ENCODE measurements at regions not wholly inside any gene's neighbourhood (a gene's known extent, or its start where the extent isn't known, plus 50 kb on each side); places are given as distances from the start of the nearest gene placed in this dataset.

- no peak overlapping the region for H3K27ac Mint-ChIP-seq
Observed at GRCh38 chr17:13355054-13355453, 246.7 kb downstream of the HS3ST3A1 start.

GRCh38 chr17:13353590-13353989 lies 248.1 kb downstream of the HS3ST3A1 start:
- DNase-seq: no peak
- no peaks in the 10 kb centered on the region for H3K4me1 Mint-ChIP-seq
- ATAC-seq (replicated peaks): no peak
- no peaks in the 10 kb centered on the region for H3K36me3 Mint-ChIP-seq
- H3K27ac Mint-ChIP-seq: no peak overlapping the region
- H3K9me3 Mint-ChIP-seq: peaks cover 0 to 4% of the 10 kb centered on the region in 2 donors
- H3K4me3 Mint-ChIP-seq: no peak overlapping the region
- H3K27me3 Mint-ChIP-seq: no peaks in the 10 kb centered on the region

More at GRCh38 chr17:13355054-13355453, 246.7 kb downstream of the HS3ST3A1 start:
- no peaks in the 10 kb centered on the region for H3K36me3 Mint-ChIP-seq
- no peak for ATAC-seq (replicated peaks)
- no peaks in the 10 kb centered on the region for H3K4me1 Mint-ChIP-seq
- no peak for DNase-seq
- H3K9me3 Mint-ChIP-seq: peaks cover 0 to 4% of the 10 kb centered on the region in 2 donors
- H3K4me3 Mint-ChIP-seq: no peak overlapping the region
- no peaks in the 10 kb centered on the region for H3K27me3 Mint-ChIP-seq

- Mint-ChIP-seq H3K27ac (no peak overlapping the region), H3K36me3 (no peaks in the 10 kb centered on the region), H3K4me3 (no peak overlapping the region), H3K4me1 (no peaks in the 10 kb centered on the region), H3K9me3 (peaks cover 0 to 4% of the 10 kb centered on the region in 2 donors), H3K27me3 (no peaks in the 10 kb centered on the region)
- no peak for DNase-seq
- no peak for ATAC-seq (replicated peaks)
Observed at GRCh38 chr17:13352747-13353415, 248.8 kb downstream of the HS3ST3A1 start.

- no peak overlapping the region for H3K4me3 Mint-ChIP-seq
- H3K36me3 Mint-ChIP-seq: no peaks in the 10 kb centered on the region
- DNase-seq: no peak
- no peak overlapping the region for H3K27ac Mint-ChIP-seq
- no peak for ATAC-seq (replicated peaks)
- H3K4me1 Mint-ChIP-seq: no peaks in the 10 kb centered on the region
- H3K27me3 Mint-ChIP-seq: no peaks in the 10 kb centered on the region
- peaks cover 5 to 7% of the 10 kb centered on the region in 2 donors for H3K9me3 Mint-ChIP-seq
Observed at GRCh38 chr17:13351046-13351445, 250.7 kb downstream of the HS3ST3A1 start.

GRCh38 chr17:13350466-13350865 lies 251.3 kb downstream of the HS3ST3A1 start:
- Mint-ChIP-seq H3K4me3 (no peak overlapping the region), H3K4me1 (no peaks in the 10 kb centered on the region), H3K27ac (no peak overlapping the region), H3K36me3 (no peaks in the 10 kb centered on the region), H3K27me3 (no peaks in the 10 kb centered on the region), H3K9me3 (peaks cover 7 to 10% of the 10 kb centered on the region in 2 donors)
- ATAC-seq (replicated peaks) (no peak), DNase-seq (no peak)

- Mint-ChIP-seq H3K36me3 (no peaks in the 10 kb centered on the region), H3K9me3 (peaks cover 7 to 10% of the 10 kb centered on the region in 2 donors), H3K4me3 (no peak overlapping the region), H3K27me3 (no peaks in the 10 kb centered on the region), H3K27ac (no peak overlapping the region), H3K4me1 (no peaks in the 10 kb centered on the region)
- ATAC-seq (replicated peaks): no peak
- DNase-seq: no peak
Observed at GRCh38 chr17:13346996-13347762, 254.6 kb downstream of the HS3ST3A1 start.

GRCh38 chr17:13346592-13346991 lies 255.1 kb downstream of the HS3ST3A1 start:
- no peaks in the 10 kb centered on the region for H3K36me3 Mint-ChIP-seq
- no peak overlapping the region for H3K4me3 Mint-ChIP-seq
- no peaks in the 10 kb centered on the region for H3K27me3 Mint-ChIP-seq
- no peak overlapping the region for H3K27ac Mint-ChIP-seq
- no peaks in the 10 kb centered on the region for H3K4me1 Mint-ChIP-seq
- DNase-seq (no peak), ATAC-seq (replicated peaks) (no peak)
- peaks cover 7 to 10% of the 10 kb centered on the region in 2 donors for H3K9me3 Mint-ChIP-seq

GRCh38 chr17:13346081-13346533 lies 255.6 kb downstream of the HS3ST3A1 start:
- Mint-ChIP-seq H3K4me1 (no peaks in the 10 kb centered on the region), H3K27me3 (peaks cover 0 to under 1% of the 10 kb centered on the region in 2 donors), H3K4me3 (no peak overlapping the region), H3K36me3 (no peaks in the 10 kb centered on the region), H3K27ac (no peak overlapping the region), H3K9me3 (peaks cover 7 to 10% of the 10 kb centered on the region in 2 donors)
- DNase-seq: no peak
- ATAC-seq (replicated peaks): no peak

- no peak overlapping the region for H3K27ac Mint-ChIP-seq
- no peaks in the 10 kb centered on the region for H3K36me3 Mint-ChIP-seq
- H3K9me3 Mint-ChIP-seq: peaks cover 0 to 1% of the 10 kb centered on the region in 2 donors
- H3K27me3 Mint-ChIP-seq: peaks cover 11 to 15% of the 10 kb centered on the region in 2 donors
- ATAC-seq (replicated peaks) (no peak), DNase-seq (no peak)
- H3K4me1 Mint-ChIP-seq: no peaks in the 10 kb centered on the region
- no peak overlapping the region for H3K4me3 Mint-ChIP-seq
Observed at GRCh38 chr17:13338421-13338820, 263.3 kb downstream of the HS3ST3A1 start.

- no peak overlapping the region for H3K27ac Mint-ChIP-seq
- H3K27me3 Mint-ChIP-seq: peaks cover 11 to 20% of the 10 kb centered on the region in 2 donors
- H3K4me1 Mint-ChIP-seq: no peaks in the 10 kb centered on the region
- peaks cover 0 to 1% of the 10 kb centered on the region in 2 donors for H3K9me3 Mint-ChIP-seq
- DNase-seq (no peak), ATAC-seq (replicated peaks) (peak in 1 of 2 donors; percentile 42)
- no peaks in the 10 kb centered on the region for H3K36me3 Mint-ChIP-seq
- H3K4me3 Mint-ChIP-seq: no peak overlapping the region
Observed at GRCh38 chr17:13337864-13338371, 263.8 kb downstream of the HS3ST3A1 start.

- no peak overlapping the region for H3K4me3 Mint-ChIP-seq
- H3K9me3 Mint-ChIP-seq: peaks cover 1 to 2% of the 10 kb centered on the region in 2 donors
- H3K4me1 Mint-ChIP-seq: no peaks in the 10 kb centered on the region
- DNase-seq: no peak
- no peak overlapping the region for H3K27ac Mint-ChIP-seq
- no peak for ATAC-seq (replicated peaks)
- H3K36me3 Mint-ChIP-seq: no peaks in the 10 kb centered on the region
- peaks cover 11 to 27% of the 10 kb centered on the region in 2 donors for H3K27me3 Mint-ChIP-seq
Observed at GRCh38 chr17:13337151-13337550, 264.6 kb downstream of the HS3ST3A1 start.

GRCh38 chr17:13334374-13334773 lies 267.4 kb downstream of the HS3ST3A1 start:
- H3K27ac Mint-ChIP-seq: no peak overlapping the region
- no peak overlapping the region for H3K4me3 Mint-ChIP-seq
- peaks cover 11 to 17% of the 10 kb centered on the region in 2 donors for H3K27me3 Mint-ChIP-seq
- peaks cover 0 to 3% of the 10 kb centered on the region in 2 donors for H3K9me3 Mint-ChIP-seq
- no peak for DNase-seq
- ATAC-seq (replicated peaks): no peak
- H3K36me3 Mint-ChIP-seq: no peaks in the 10 kb centered on the region
- no peaks in the 10 kb centered on the region for H3K4me1 Mint-ChIP-seq

GRCh38 chr17:13333661-13334060 lies 268.1 kb downstream of the HS3ST3A1 start:
- no peak overlapping the region for H3K27ac Mint-ChIP-seq
- H3K27me3 Mint-ChIP-seq: peaks cover 11 to 17% of the 10 kb centered on the region in 2 donors
- ATAC-seq (replicated peaks): no peak
- no peak overlapping the region for H3K4me3 Mint-ChIP-seq
- peaks cover 0 to 3% of the 10 kb centered on the region in 2 donors for H3K9me3 Mint-ChIP-seq
- no peak for DNase-seq
- no peaks in the 10 kb centered on the region for H3K36me3 Mint-ChIP-seq
- H3K4me1 Mint-ChIP-seq: no peaks in the 10 kb centered on the region

GRCh38 chr17:13332207-13332606 lies 269.5 kb downstream of the HS3ST3A1 start:
- Mint-ChIP-seq H3K4me1 (no peaks in the 10 kb centered on the region), H3K27me3 (peaks cover 4 to 12% of the 10 kb centered on the region in 2 donors), H3K36me3 (no peaks in the 10 kb centered on the region), H3K4me3 (no peak overlapping the region), H3K27ac (no peak overlapping the region), H3K9me3 (peaks cover 0 to 3% of the 10 kb centered on the region in 2 donors)
- no peak for DNase-seq
- ATAC-seq (replicated peaks): no peak

Measured in stimulated activated naive B cell treated with anti-CD40 and anti-IgM and Interleukin-4, amounts not matched to agents 10 μg/mL and 1 μg/mL and 100 μg/mL, for 72 hours (primary cell).